Right cardiac atrium (tissue), 5 donors: ENCODE measurements at regions not wholly inside any gene's neighbourhood (a gene's known extent, or its start where the extent isn't known, plus 50 kb on each side); places are given as distances from the start of the nearest gene placed in this dataset.

Experiments used
- ATAC-seq, 2 donors: fragments of 200-7000 bp; cut with Tn5 transposase; one replicate each; pipeline versions ENCODE4 v1.8.0 to v1.9.1; 2020; ENCODE audit warnings: moderate library complexity in 2 of 2, mild to moderate bottlenecking in 1 of 2
- DNase-seq, 3 donors: peaks; one replicate each; pipeline ENCODE4 v3.0.0-alpha.2; 2020
- H3K27ac ChIP-seq: one replicate; pipeline ENCODE4 v1.5.1; 2013; ENCODE audit warnings: mild to moderate bottlenecking, low read length, control low read depth, moderate library complexity
- H3K27me3 ChIP-seq: one replicate; pipeline ENCODE4 v1.6.1; 2013; ENCODE audit not compliant: control insufficient read depth, insufficient read depth
- H3K4me1 ChIP-seq: one replicate; pipeline ENCODE4 v1.6.1; 2013; ENCODE audit warnings: low read length; ENCODE audit not compliant: control insufficient read depth, insufficient read depth
- H3K4me3 ChIP-seq: one replicate; pipeline ENCODE4 v1.5.1; 2013; ENCODE audit warnings: low read length, control low read depth
- H3K9me3 ChIP-seq: one replicate; pipeline ENCODE4 v1.6.1; 2013; ENCODE audit warnings: low read length; ENCODE audit not compliant: control insufficient read depth
- WGBS: extraction: QIAGEN DNeasy Blood & Tissue Kit; methylation state at CpG from one replicate; pipeline ENCODE4 v1.1.7; 2013; 5-methylcytosine and 5-hydroxymethylcytosine counted together
- intact Hi-C, 4 donors: fragments of 100-400 bp; cut with DNase I; formaldehyde crosslinking; loops; one replicate each; pipeline versions ENCODE4 v1.11.0 to v1.14.0; 2022 to 2023
- donor health status: healthy with polysubstance abuse.
- donor health status: DM: no; HTN: yes; CAD: no.
- donor health status: DM: no; HTN: no; CAD: no.
- donor health status: DM: no; HTN: yes; CAD: no; lungs with severe emphysema.
- donor health status: DM: yes; HTN: yes; CAD: no.

GRCh38 chr17:74053712-74054078 is 149.8 kb upstream of the RPL38 start:
- no peak for DNase-seq
- H3K9me3 ChIP-seq, result no peaks in the 10 kb centered on the region
- WGBS, result 55% methylated on average over 8 of the region's 8 CpGs
- H3K4me3 ChIP-seq, result no peak overlapping the region
- intact Hi-C loops, result no loop called here
- no peaks in the 10 kb centered on the region for H3K27me3 ChIP-seq
- no peak overlapping the region for H3K27ac ChIP-seq
- no peak for ATAC-seq
- no peaks in the 10 kb centered on the region for H3K4me1 ChIP-seq

DNA sequence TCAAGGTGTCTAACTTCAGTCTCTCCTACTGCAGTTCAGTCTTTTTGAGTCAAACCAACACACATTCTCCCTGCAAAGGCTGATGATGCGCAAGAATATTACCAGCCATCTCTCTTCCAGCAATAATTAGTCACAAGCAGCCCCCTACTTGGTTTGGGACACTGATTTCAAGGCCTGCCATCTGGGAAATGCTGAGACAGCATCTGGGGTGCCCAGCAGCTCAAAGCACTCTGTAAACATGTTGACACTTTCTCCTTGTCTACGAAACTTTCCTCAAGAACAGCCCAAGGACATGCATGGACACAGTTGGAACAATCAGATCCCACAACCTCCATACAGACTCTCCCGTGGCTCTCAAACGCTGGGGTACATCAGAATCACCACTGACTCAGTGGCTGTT is 149.2 kb upstream of the RPL38 start:
- 67% methylated on average over 4 of the region's 4 CpGs for WGBS
- Histone ChIP-seq H3K4me1 (no peaks in the 10 kb centered on the region), H3K27ac (no peak overlapping the region), H3K9me3 (no peaks in the 10 kb centered on the region), H3K27me3 (no peaks in the 10 kb centered on the region), H3K4me3 (no peak overlapping the region)
- intact Hi-C loops, result no loop called here
- DNase-seq (no peak), ATAC-seq (no peak)

- Histone ChIP-seq H3K4me1 (no peaks in the 10 kb centered on the region), H3K4me3 (no peak overlapping the region), H3K27ac (no peak overlapping the region), H3K9me3 (no peaks in the 10 kb centered on the region), H3K27me3 (no peaks in the 10 kb centered on the region)
- no peak for ATAC-seq
- no peak for DNase-seq
- intact Hi-C loops, result no loop called here
- 58% methylated on average over 11 of the region's 11 CpGs for WGBS
Observed at GRCh38 chr17:74055508-74056160, 147.8 kb upstream of the RPL38 start.

- Histone ChIP-seq H3K27me3 (no peaks in the 10 kb centered on the region), H3K27ac (no peak overlapping the region), H3K9me3 (no peaks in the 10 kb centered on the region), H3K4me1 (no peaks in the 10 kb centered on the region), H3K4me3 (no peak overlapping the region)
- WGBS, result 55% methylated on average over 4 of the region's 4 CpGs
- intact Hi-C loops, result no loop called here
- no peak for ATAC-seq
- DNase-seq, result no peak
Observed at GRCh38 chr17:74059479-74060240, 143.8 kb upstream of the RPL38 start.

GRCh38 chr17:74061758-74062157 is 141.7 kb upstream of the RPL38 start:
- no peak overlapping the region for H3K4me3 ChIP-seq
- H3K9me3 ChIP-seq, result no peaks in the 10 kb centered on the region
- H3K4me1 ChIP-seq, result no peaks in the 10 kb centered on the region
- H3K27me3 ChIP-seq, result no peaks in the 10 kb centered on the region
- 66% methylated on average over 5 of the region's 5 CpGs for WGBS
- intact Hi-C loops, result no loop called here
- no peak for DNase-seq
- no peak overlapping the region for H3K27ac ChIP-seq
- ATAC-seq, result no peak

GRCh38 chr17:74062234-74062633 is 141.2 kb upstream of the RPL38 start:
- intact Hi-C loops, result no loop called here
- Histone ChIP-seq H3K27ac (no peak overlapping the region), H3K4me1 (no peaks in the 10 kb centered on the region), H3K27me3 (no peaks in the 10 kb centered on the region), H3K4me3 (no peak overlapping the region), H3K9me3 (no peaks in the 10 kb centered on the region)
- no peak for DNase-seq
- no peak for ATAC-seq
- 78% methylated on average over 3 of the region's 3 CpGs for WGBS

- no peaks in the 10 kb centered on the region for H3K4me1 ChIP-seq
- WGBS, result 65% methylated on average over 10 of the region's 10 CpGs
- H3K27ac ChIP-seq, result no peak overlapping the region
- no peak for ATAC-seq
- H3K9me3 ChIP-seq, result no peaks in the 10 kb centered on the region
- H3K4me3 ChIP-seq, result no peak overlapping the region
- no peaks in the 10 kb centered on the region for H3K27me3 ChIP-seq
- intact Hi-C loops, result no loop called here
- DNase-seq, result no peak
Observed at GRCh38 chr17:74063439-74063838, 140.0 kb upstream of the RPL38 start.

GRCh38 chr17:74070374-74070773 is 133.1 kb upstream of the RPL38 start:
- no peak for ATAC-seq
- H3K9me3 ChIP-seq, result no peaks in the 10 kb centered on the region
- no peaks in the 10 kb centered on the region for H3K4me1 ChIP-seq
- no peak for DNase-seq
- H3K4me3 ChIP-seq, result no peak overlapping the region
- no peaks in the 10 kb centered on the region for H3K27me3 ChIP-seq
- 76% methylated on average over 3 of the region's 3 CpGs for WGBS
- H3K27ac ChIP-seq, result no peak overlapping the region
- intact Hi-C loops, result no loop called here

- Histone ChIP-seq H3K27me3 (no peaks in the 10 kb centered on the region), H3K4me3 (no peak overlapping the region), H3K4me1 (no peaks in the 10 kb centered on the region), H3K27ac (no peak overlapping the region), H3K9me3 (no peaks in the 10 kb centered on the region)
- ATAC-seq, result no peak
- DNase-seq, result no peak
- WGBS, result 85% methylated on average over 12 of the region's 12 CpGs
- intact Hi-C loops, result no loop called here
Observed at GRCh38 chr17:74070998-74071679, 132.3 kb upstream of the RPL38 start.

GRCh38 chr17:74072340-74072739 is 131.1 kb upstream of the RPL38 start:
- Histone ChIP-seq H3K27me3 (no peaks in the 10 kb centered on the region), H3K27ac (no peak overlapping the region), H3K4me3 (no peak overlapping the region), H3K9me3 (no peaks in the 10 kb centered on the region), H3K4me1 (no peaks in the 10 kb centered on the region)
- intact Hi-C loops, result no loop called here
- WGBS, result 83% methylated on average over 4 of the region's 4 CpGs
- ATAC-seq (no peak), DNase-seq (no peak)

DNA sequence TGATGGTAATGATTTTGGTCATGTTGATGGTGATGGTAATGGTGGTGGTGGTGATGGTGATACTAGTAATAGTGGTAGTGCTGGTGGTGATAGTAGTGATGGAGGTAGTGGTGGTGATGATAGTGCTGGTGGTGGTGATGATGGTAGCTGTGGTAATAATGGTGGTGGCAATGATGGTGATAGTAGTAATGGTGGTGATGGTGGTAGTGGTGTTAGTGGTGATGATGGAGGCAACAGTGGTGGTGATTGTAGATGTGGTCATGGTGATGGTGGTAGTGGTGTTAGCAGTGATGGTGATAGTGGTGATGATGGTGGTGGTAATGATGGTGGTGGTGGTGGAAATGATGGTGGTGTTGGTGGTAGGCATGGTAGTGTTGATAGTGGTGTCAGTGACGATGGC is 127.0 kb upstream of the RPL38 start:
- Histone ChIP-seq H3K27me3 (no peaks in the 10 kb centered on the region), H3K4me3 (no peak overlapping the region), H3K27ac (no peak overlapping the region), H3K9me3 (no peaks in the 10 kb centered on the region), H3K4me1 (no peaks in the 10 kb centered on the region)
- 93% methylated on average over 1 of the region's 1 CpG for WGBS
- ATAC-seq, result no peak
- intact Hi-C loops, result no loop called here
- no peak for DNase-seq
